ENCODE measurements at regions not wholly inside any gene's neighbourhood (a gene's known extent, or its start where the extent isn't known, plus 50 kb on each side); places are given as distances from the start of the nearest gene placed in this dataset.

- H3K36me3 Mint-ChIP-seq (ENCODE audit: low read depth) = no peaks in the 10 kb centered on the region
These were observed 226.1 kb downstream of the SOD2 start for GRCh38 chr6:159466926-159467325.

GRCh38 chr6:159464816-159465215 lies 228.2 kb downstream of the SOD2 start:
- no peak overlapping the region for H3K4me3 Mint-ChIP-seq
- DNase-seq = no peak
- peaks cover 14% of the 10 kb centered on the region for H3K27me3 Mint-ChIP-seq (ENCODE audit: low read depth)
- CTCF ChIA-PET = interaction anchor here (0.7 to 1.8 kb wide), 2 partner anchors 297 to 895 kb away, joined by 3 to 4 read pairs; no protein-coding TSS in a partner anchor
- peaks cover 2% of the 10 kb centered on the region for H3K4me1 Mint-ChIP-seq (ENCODE audit: low read depth)
- no peak overlapping the region for H3K27ac Mint-ChIP-seq
- H3K9me3 Mint-ChIP-seq = no peaks in the 10 kb centered on the region
- no peaks in the 10 kb centered on the region for H3K36me3 Mint-ChIP-seq (ENCODE audit: low read depth)
- intact Hi-C loops (cut with micrococcal nuclease) = loop anchor here (10.0 kb wide), 2 partner anchors 190 to 210 kb away; no protein-coding TSS in a partner anchor

More at GRCh38 chr6:159466926-159467325, 226.1 kb downstream of the SOD2 start:
- no peak for DNase-seq
- CTCF ChIA-PET = no interaction called here
- intact Hi-C loops (cut with micrococcal nuclease) = loop anchor here (10.0 kb wide), 2 partner anchors 188 to 212 kb away; no protein-coding TSS in a partner anchor
- Mint-ChIP-seq H3K4me1 (ENCODE audit: low read depth) (peaks cover 2% of the 10 kb centered on the region), H3K27ac (no peak overlapping the region), H3K4me3 (no peak overlapping the region), H3K27me3 (ENCODE audit: low read depth) (peaks cover 14% of the 10 kb centered on the region), H3K9me3 (no peaks in the 10 kb centered on the region)

- no peak overlapping the region for H3K27ac Mint-ChIP-seq
- no peaks in the 10 kb centered on the region for H3K36me3 Mint-ChIP-seq (ENCODE audit: low read depth)
These were observed 229.8 kb downstream of the SOD2 start for GRCh38 chr6:159463119-159463829.

GRCh38 chr6:159462431-159462830 lies 230.6 kb downstream of the SOD2 start:
- CTCF ChIA-PET = interaction anchor here (1.6 kb wide), 1 partner anchor 210 kb away, joined by 8 read pairs; no protein-coding TSS in a partner anchor
- DNase-seq = no peak
- peaks cover 3% of the 10 kb centered on the region for H3K9me3 Mint-ChIP-seq
- H3K4me1 Mint-ChIP-seq (ENCODE audit: low read depth) = peaks cover 2% of the 10 kb centered on the region
- H3K4me3 Mint-ChIP-seq = no peak overlapping the region
- intact Hi-C loops (cut with micrococcal nuclease) = loop anchor here (10.0 kb wide), 2 partner anchors 192 to 208 kb away; no protein-coding TSS in a partner anchor
- peaks cover 14% of the 10 kb centered on the region for H3K27me3 Mint-ChIP-seq (ENCODE audit: low read depth)
- no peak overlapping the region for H3K27ac Mint-ChIP-seq
- H3K36me3 Mint-ChIP-seq (ENCODE audit: low read depth) = no peaks in the 10 kb centered on the region

More at GRCh38 chr6:159463119-159463829, 229.8 kb downstream of the SOD2 start:
- DNase-seq = no peak
- intact Hi-C loops (cut with micrococcal nuclease) = loop anchor here (1.0 to 10.0 kb wide), 3 partner anchors 192 to 289 kb away; no protein-coding TSS in a partner anchor
- Mint-ChIP-seq H3K4me3 (no peak overlapping the region), H3K9me3 (peaks cover 2% of the 10 kb centered on the region), H3K27me3 (ENCODE audit: low read depth) (peaks cover 14% of the 10 kb centered on the region), H3K4me1 (ENCODE audit: low read depth) (peaks cover 2% of the 10 kb centered on the region)
- CTCF ChIA-PET = interaction anchor here (1.6 to 1.8 kb wide), 2 partner anchors 211 to 295 kb away, joined by 3 to 8 read pairs; no protein-coding TSS in a partner anchor

- no peaks in the 10 kb centered on the region for H3K36me3 Mint-ChIP-seq (ENCODE audit: low read depth)
- H3K27me3 Mint-ChIP-seq (ENCODE audit: low read depth) = peaks cover 11% of the 10 kb centered on the region
- H3K4me1 Mint-ChIP-seq (ENCODE audit: low read depth) = no peaks in the 10 kb centered on the region
- no peak for DNase-seq
- H3K4me3 Mint-ChIP-seq = no peak overlapping the region
- CTCF ChIA-PET = no interaction called here
- intact Hi-C loops (cut with micrococcal nuclease) = loop anchor here (10.0 kb wide), 2 partner anchors 193 to 207 kb away; no protein-coding TSS in a partner anchor
- peaks cover 3% of the 10 kb centered on the region for H3K9me3 Mint-ChIP-seq
- H3K27ac Mint-ChIP-seq = no peak overlapping the region
These were observed 231.0 kb downstream of the SOD2 start for GRCh38 chr6:159461998-159462397.

- Mint-ChIP-seq H3K27me3 (ENCODE audit: low read depth) (peaks cover 9% of the 10 kb centered on the region), H3K36me3 (ENCODE audit: low read depth) (no peaks in the 10 kb centered on the region), H3K4me3 (no peak overlapping the region), H3K4me1 (ENCODE audit: low read depth) (no peaks in the 10 kb centered on the region), H3K9me3 (peaks cover 3% of the 10 kb centered on the region), H3K27ac (no peak overlapping the region)
- intact Hi-C loops (cut with micrococcal nuclease) = loop anchor here (10.0 kb wide), 2 partner anchors 194 to 206 kb away; no protein-coding TSS in a partner anchor
- DNase-seq = no peak
- CTCF ChIA-PET = interaction anchor here (0.6 to 0.7 kb wide), 3 partner anchors 144 to 454 kb away, joined by 3 to 5 read pairs (median 3); no protein-coding TSS in a partner anchor
These were observed 231.8 kb downstream of the SOD2 start for GRCh38 chr6:159461266-159461665.

GRCh38 chr6:159460476-159460875 lies 232.6 kb downstream of the SOD2 start:
- intact Hi-C loops (cut with micrococcal nuclease) = loop anchor here (10.0 kb wide), 2 partner anchors 194 to 206 kb away; no protein-coding TSS in a partner anchor
- CTCF ChIA-PET = interaction anchor here (0.6 to 1.4 kb wide), 2 partner anchors 10 to 453 kb away, joined by 3 read pairs; no protein-coding TSS in a partner anchor
- DNase-seq = no peak
- Mint-ChIP-seq H3K9me3 (peaks cover 3% of the 10 kb centered on the region), H3K4me1 (ENCODE audit: low read depth) (no peaks in the 10 kb centered on the region), H3K36me3 (ENCODE audit: low read depth) (no peaks in the 10 kb centered on the region), H3K27me3 (ENCODE audit: low read depth) (peaks cover 7% of the 10 kb centered on the region), H3K27ac (no peak overlapping the region), H3K4me3 (no peak overlapping the region)

GRCh38 chr6:159456349-159456748 lies 236.7 kb downstream of the SOD2 start:
- intact Hi-C loops (cut with micrococcal nuclease) = no loop called here
- Mint-ChIP-seq H3K9me3 (peaks cover 3% of the 10 kb centered on the region), H3K27ac (no peak overlapping the region), H3K4me3 (no peak overlapping the region), H3K27me3 (ENCODE audit: low read depth) (peaks cover 8% of the 10 kb centered on the region), H3K36me3 (ENCODE audit: low read depth) (no peaks in the 10 kb centered on the region), H3K4me1 (ENCODE audit: low read depth) (no peaks in the 10 kb centered on the region)
- CTCF ChIA-PET = no interaction called here
- no peak for DNase-seq

GRCh38 chr6:159455700-159456274 lies 237.3 kb downstream of the SOD2 start:
- no peaks in the 10 kb centered on the region for H3K36me3 Mint-ChIP-seq (ENCODE audit: low read depth)
- H3K27ac Mint-ChIP-seq = no peak overlapping the region
- peaks cover 8% of the 10 kb centered on the region for H3K27me3 Mint-ChIP-seq (ENCODE audit: low read depth)
- no peak overlapping the region for H3K4me3 Mint-ChIP-seq
- H3K9me3 Mint-ChIP-seq = peaks cover 3% of the 10 kb centered on the region
- CTCF ChIA-PET = no interaction called here
- intact Hi-C loops (cut with micrococcal nuclease) = no loop called here
- DNase-seq = no peak
- H3K4me1 Mint-ChIP-seq (ENCODE audit: low read depth) = no peaks in the 10 kb centered on the region

GRCh38 chr6:159450815-159451465 lies 242.1 kb downstream of the SOD2 start:
- H3K9me3 Mint-ChIP-seq = no peaks in the 10 kb centered on the region
- peaks cover 20% of the 10 kb centered on the region for H3K27me3 Mint-ChIP-seq (ENCODE audit: low read depth)

GRCh38 chr6:159446340-159446739 lies 246.7 kb downstream of the SOD2 start:
- Mint-ChIP-seq H3K27ac (no peak overlapping the region), H3K36me3 (ENCODE audit: low read depth) (no peaks in the 10 kb centered on the region)

More at GRCh38 chr6:159450815-159451465, 242.1 kb downstream of the SOD2 start:
- H3K4me3 Mint-ChIP-seq = no peak overlapping the region
- intact Hi-C loops (cut with micrococcal nuclease) = no loop called here
- DNase-seq = no peak
- H3K4me1 Mint-ChIP-seq (ENCODE audit: low read depth) = no peaks in the 10 kb centered on the region
- CTCF ChIA-PET = interaction anchor here (1.1 kb wide), 1 partner anchor 9 kb away, joined by 3 read pairs; no protein-coding TSS in a partner anchor
- no peaks in the 10 kb centered on the region for H3K36me3 Mint-ChIP-seq (ENCODE audit: low read depth)
- no peak overlapping the region for H3K27ac Mint-ChIP-seq

GRCh38 chr6:159445351-159445750 lies 247.7 kb downstream of the SOD2 start:
- intact Hi-C loops (cut with micrococcal nuclease) = no loop called here
- H3K27me3 Mint-ChIP-seq (ENCODE audit: low read depth) = peaks cover 14% of the 10 kb centered on the region
- no peak for DNase-seq
- H3K27ac Mint-ChIP-seq = no peak overlapping the region
- no peak overlapping the region for H3K4me3 Mint-ChIP-seq
- CTCF ChIA-PET = no interaction called here
- H3K9me3 Mint-ChIP-seq = no peaks in the 10 kb centered on the region
- no peaks in the 10 kb centered on the region for H3K36me3 Mint-ChIP-seq (ENCODE audit: low read depth)
- no peaks in the 10 kb centered on the region for H3K4me1 Mint-ChIP-seq (ENCODE audit: low read depth)

More at GRCh38 chr6:159446340-159446739, 246.7 kb downstream of the SOD2 start:
- Mint-ChIP-seq H3K9me3 (no peaks in the 10 kb centered on the region), H3K27me3 (ENCODE audit: low read depth) (peaks cover 14% of the 10 kb centered on the region), H3K4me1 (ENCODE audit: low read depth) (no peaks in the 10 kb centered on the region), H3K4me3 (no peak overlapping the region)
- CTCF ChIA-PET = no interaction called here
- intact Hi-C loops (cut with micrococcal nuclease) = no loop called here
- DNase-seq = no peak

Measured in activated naive CD4-positive, alpha-beta T cell treated with anti-CD3 and anti-CD28 coated beads for 36 hours (primary cell).